Chondrocyte (in vitro differentiated cells): ENCODE measurements at regions not wholly inside any gene's neighbourhood (a gene's known extent, or its start where the extent isn't known, plus 50 kb on each side); places are given as distances from the start of the nearest gene placed in this dataset.

Experiments used
- DNase-seq: peaks from one replicate; pipeline ENCODE4 v3.0.0; 2021; ENCODE audit warnings: mixed read lengths, low spot score
- H3K27ac Mint-ChIP-seq: one replicate; pipeline ENCODE4 v1.8.0; 2021; ENCODE audit warnings: mild to moderate bottlenecking, moderate library complexity, mixed read lengths; ENCODE audit not compliant: unreplicated experiment
- H3K27me3 Mint-ChIP-seq: 2 replicates; pipeline ENCODE4 v1.8.0; 2021; ENCODE audit warnings: low read depth, mixed read lengths
- H3K36me3 Mint-ChIP-seq: 2 replicates; pipeline ENCODE4 v1.8.0; 2021; ENCODE audit warnings: low read depth, mixed read lengths
- H3K4me1 Mint-ChIP-seq: 2 replicates; pipeline ENCODE4 v1.8.0; 2021; ENCODE audit warnings: low read depth, mild to moderate bottlenecking, mixed read lengths
- H3K4me3 Mint-ChIP-seq: one replicate; pipeline ENCODE4 v1.8.0; 2021; ENCODE audit warnings: mild to moderate bottlenecking, moderate library complexity, mixed read lengths; ENCODE audit not compliant: unreplicated experiment
- H3K9me3 Mint-ChIP-seq: 2 replicates; pipeline ENCODE4 v1.8.0; 2021; ENCODE audit warnings: low read depth, mixed read lengths
- TF ChIP-seq, protein P1 (sequence below): fragments of 200-600 bp; sonication (generic); IDR thresholded peaks from 2 replicates; pipeline ENCODE4 v1.5.0; 2021; ENCODE audit warnings: antibody characterized with exemption, mild to moderate bottlenecking, moderate library complexity

DNA sequence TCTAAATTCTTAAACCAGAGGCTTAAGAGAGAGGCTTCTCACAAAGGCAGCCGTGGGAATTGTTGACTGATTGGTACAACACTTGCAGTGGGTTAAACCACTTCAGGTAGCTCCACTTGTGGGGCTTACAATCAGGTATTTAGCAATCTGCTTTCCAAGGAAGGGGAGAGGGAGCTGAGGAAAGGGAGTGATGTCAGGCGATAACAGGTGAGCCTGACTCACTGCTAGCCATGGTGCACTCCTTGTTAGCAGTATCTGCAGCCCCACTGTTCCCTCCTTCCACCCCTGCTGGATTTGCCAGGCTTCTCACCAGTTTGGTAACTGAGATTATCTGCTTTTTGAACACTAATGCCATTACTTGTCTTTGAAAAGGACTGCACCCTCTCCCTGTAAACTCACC, 1056.7 kb upstream of the FANCL start:
- DNase-seq: no peak
- Mint-ChIP-seq H3K4me1 (peaks cover 8% of the 10 kb centered on the region), H3K36me3 (no peaks in the 10 kb centered on the region), H3K27ac (no peak overlapping the region), H3K4me3 (no peak overlapping the region), H3K27me3 (peaks cover 1% of the 10 kb centered on the region), H3K9me3 (no peaks in the 10 kb centered on the region)
- TF ChIP-seq, protein P1, sequence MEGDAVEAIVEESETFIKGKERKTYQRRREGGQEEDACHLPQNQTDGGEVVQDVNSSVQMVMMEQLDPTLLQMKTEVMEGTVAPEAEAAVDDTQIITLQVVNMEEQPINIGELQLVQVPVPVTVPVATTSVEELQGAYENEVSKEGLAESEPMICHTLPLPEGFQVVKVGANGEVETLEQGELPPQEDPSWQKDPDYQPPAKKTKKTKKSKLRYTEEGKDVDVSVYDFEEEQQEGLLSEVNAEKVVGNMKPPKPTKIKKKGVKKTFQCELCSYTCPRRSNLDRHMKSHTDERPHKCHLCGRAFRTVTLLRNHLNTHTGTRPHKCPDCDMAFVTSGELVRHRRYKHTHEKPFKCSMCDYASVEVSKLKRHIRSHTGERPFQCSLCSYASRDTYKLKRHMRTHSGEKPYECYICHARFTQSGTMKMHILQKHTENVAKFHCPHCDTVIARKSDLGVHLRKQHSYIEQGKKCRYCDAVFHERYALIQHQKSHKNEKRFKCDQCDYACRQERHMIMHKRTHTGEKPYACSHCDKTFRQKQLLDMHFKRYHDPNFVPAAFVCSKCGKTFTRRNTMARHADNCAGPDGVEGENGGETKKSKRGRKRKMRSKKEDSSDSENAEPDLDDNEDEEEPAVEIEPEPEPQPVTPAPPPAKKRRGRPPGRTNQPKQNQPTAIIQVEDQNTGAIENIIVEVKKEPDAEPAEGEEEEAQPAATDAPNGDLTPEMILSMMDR: no peak

DNA sequence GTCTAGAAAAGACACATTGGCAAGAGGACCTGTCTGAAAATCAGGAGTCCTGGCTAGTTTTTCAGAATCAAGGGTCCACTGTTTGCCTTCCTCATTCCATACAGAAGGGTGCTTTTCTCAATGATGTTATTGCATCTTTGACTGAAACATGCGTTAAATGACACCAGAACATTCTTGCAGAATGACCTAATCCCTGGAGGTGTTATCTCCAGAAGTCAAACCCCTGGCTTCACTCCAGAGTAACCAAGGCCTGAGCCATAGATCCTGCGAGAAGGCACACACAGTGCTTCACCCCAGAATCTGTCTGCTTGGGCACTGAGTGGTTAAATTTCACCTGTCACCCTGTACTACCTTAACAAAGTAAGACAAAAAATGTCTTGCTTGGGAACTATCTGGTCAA, 1055.2 kb upstream of the FANCL start:
- TF ChIP-seq, protein P1: no peak
- H3K9me3 Mint-ChIP-seq: no peaks in the 10 kb centered on the region
- peaks cover 6% of the 10 kb centered on the region for H3K27me3 Mint-ChIP-seq
- H3K4me3 Mint-ChIP-seq: no peak overlapping the region
- H3K36me3 Mint-ChIP-seq: no peaks in the 10 kb centered on the region
- no peak overlapping the region for H3K27ac Mint-ChIP-seq
- peaks cover 8% of the 10 kb centered on the region for H3K4me1 Mint-ChIP-seq
- DNase-seq: no peak

DNA sequence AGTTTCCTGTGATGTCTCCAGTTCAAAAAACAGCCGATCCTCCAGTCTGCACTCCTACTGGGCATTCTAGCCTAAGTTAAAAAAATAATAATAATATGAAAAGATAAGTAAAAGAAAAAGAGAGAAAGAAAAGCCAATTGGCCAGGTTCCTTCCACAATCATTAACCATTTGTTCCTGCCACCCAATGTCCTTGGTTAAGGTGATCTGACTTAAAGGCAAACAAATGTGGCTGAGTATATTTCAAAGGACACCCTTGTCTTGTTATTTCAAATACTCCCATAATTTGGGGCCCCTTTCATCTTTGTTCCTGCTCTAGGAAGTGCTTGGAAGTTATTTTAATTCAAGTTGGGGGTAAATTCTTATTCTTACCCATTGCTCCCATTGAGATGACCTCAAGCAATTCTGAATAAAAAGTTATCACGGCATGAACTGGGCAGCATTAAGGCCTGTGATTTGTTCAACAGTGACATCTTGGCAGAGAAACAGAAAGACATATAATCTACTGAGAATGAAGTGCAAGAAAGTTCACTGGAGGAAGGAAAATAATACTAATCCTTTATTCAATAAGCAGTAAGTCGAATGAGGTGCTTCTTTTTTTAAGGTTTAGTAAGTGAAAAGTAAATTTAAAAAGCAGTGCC, 1054.5 kb upstream of the FANCL start:
- H3K36me3 Mint-ChIP-seq: no peaks in the 10 kb centered on the region
- no peak overlapping the region for H3K27ac Mint-ChIP-seq
- no peaks in the 10 kb centered on the region for H3K9me3 Mint-ChIP-seq
- DNase-seq: no peak
- H3K27me3 Mint-ChIP-seq: peaks cover 7% of the 10 kb centered on the region
- TF ChIP-seq, protein P1: no peak
- H3K4me1 Mint-ChIP-seq: peaks cover 8% of the 10 kb centered on the region
- no peak overlapping the region for H3K4me3 Mint-ChIP-seq

DNA sequence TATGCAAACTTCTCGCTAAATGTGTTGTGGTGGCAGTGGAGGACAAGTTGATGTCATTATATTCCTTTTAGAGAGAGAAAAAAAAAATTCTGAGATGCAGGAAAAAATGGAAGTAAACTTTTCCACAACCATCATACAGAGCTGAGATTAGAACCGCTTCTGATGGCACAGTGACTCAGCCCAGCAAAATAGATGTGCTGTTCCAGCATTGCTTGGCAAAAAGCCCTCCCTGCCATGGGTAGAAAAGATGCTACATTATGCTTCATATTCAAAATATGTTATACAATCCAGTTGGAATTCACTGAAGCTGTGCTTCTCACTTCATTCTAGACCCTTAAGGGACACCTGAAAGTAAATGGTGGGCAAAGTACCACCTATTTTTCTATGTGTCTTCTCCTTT, 1047.6 kb upstream of the FANCL start:
- Mint-ChIP-seq H3K36me3 (no peaks in the 10 kb centered on the region), H3K4me1 (no peaks in the 10 kb centered on the region), H3K27ac (no peak overlapping the region), H3K27me3 (peaks cover 33% of the 10 kb centered on the region), H3K9me3 (no peaks in the 10 kb centered on the region), H3K4me3 (no peak overlapping the region)
- no peak for DNase-seq
- TF ChIP-seq, protein P1: no peak

DNA sequence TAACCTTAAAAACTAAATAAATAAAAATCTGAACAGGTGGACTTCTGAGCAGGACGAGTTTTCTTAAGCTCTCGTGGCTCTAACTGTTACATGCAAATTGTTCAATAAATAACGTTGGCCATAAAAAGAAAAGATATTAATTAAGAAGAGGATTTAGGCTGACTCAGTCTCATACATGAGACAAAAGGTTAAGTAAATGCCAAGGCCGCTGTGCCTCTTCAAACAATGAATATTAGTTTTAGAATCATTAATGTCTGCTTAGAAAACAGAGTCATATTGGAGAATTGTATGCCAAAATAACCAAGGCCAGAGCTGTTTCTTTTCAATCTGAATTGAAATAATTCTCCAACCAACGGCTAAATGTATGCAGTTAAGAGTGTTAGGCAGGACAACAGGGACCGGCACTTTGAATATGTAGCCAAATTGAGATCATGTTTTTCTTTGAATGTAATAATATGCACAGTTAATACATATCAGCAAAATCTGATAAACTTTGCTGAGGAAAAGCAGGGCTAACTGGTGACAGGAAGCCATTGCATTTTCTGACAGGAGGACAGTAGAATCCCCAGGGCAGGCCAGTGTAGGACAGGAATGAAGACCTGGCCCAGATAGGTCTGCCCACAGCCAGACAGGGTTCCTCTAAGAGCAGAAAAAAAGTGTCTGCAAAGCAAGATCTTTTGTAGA, 1041.4 kb upstream of the FANCL start:
- TF ChIP-seq, protein P1: no peak
- Mint-ChIP-seq H3K36me3 (no peaks in the 10 kb centered on the region), H3K4me1 (no peaks in the 10 kb centered on the region), H3K27me3 (peaks cover 21% of the 10 kb centered on the region), H3K27ac (no peak overlapping the region), H3K9me3 (no peaks in the 10 kb centered on the region), H3K4me3 (no peak overlapping the region)
- no peak for DNase-seq
